HEK293 (cell line): ENCODE measurements at regions not wholly inside any gene's neighbourhood (a gene's known extent, or its start where the extent isn't known, plus 50 kb on each side); places are given as distances from the start of the nearest gene placed in this dataset.

Experiments
- CTCF ChIP-seq: fragments of 450-650 bp; formaldehyde crosslinking; IDR thresholded peaks from 2 replicates; pipeline ENCODE4 v1.5.1; 2016; ENCODE audit warnings: missing biosample characterization, missing genetic modification characterization
- GLI4 ChIP-seq: fragments of 450-650 bp; formaldehyde crosslinking; IDR thresholded peaks from 2 replicates; pipeline ENCODE4 v1.5.1; 2016; ENCODE audit warnings: missing biosample characterization, missing genetic modification characterization
- KLF1 ChIP-seq: fragments of 450-650 bp; formaldehyde crosslinking; IDR thresholded peaks from 2 replicates; pipeline ENCODE4 v1.5.1; 2016; ENCODE audit warnings: missing biosample characterization, missing genetic modification characterization
- KLF9 ChIP-seq: fragments of 450-650 bp; formaldehyde crosslinking; IDR thresholded peaks from 2 replicates; pipeline ENCODE4 v1.5.1; 2016; ENCODE audit warnings: missing biosample characterization, missing genetic modification characterization, low read depth
- TCF7L2 ChIP-seq: IDR thresholded peaks from 2 replicates; pipeline ENCODE4 v1.6.1; 2011; ENCODE audit warnings: low read depth, mild to moderate bottlenecking, inconsistent platforms, low read length, moderate library complexity, borderline replicate concordance
- ZNF114 ChIP-seq: fragments of 450-650 bp; formaldehyde crosslinking; IDR thresholded peaks from 2 replicates; pipeline ENCODE4 v1.5.0; 2017; ENCODE audit warnings: missing biosample characterization, missing genetic modification characterization
- ZNF157 ChIP-seq: fragments of 450-650 bp; formaldehyde crosslinking; IDR thresholded peaks from 2 replicates; pipeline ENCODE4 v1.5.1; 2016; ENCODE audit warnings: missing biosample characterization, missing genetic modification characterization
- ZNF223 ChIP-seq: fragments of 450-650 bp; formaldehyde crosslinking; IDR thresholded peaks from 2 replicates; pipeline ENCODE4 v1.5.1; 2016; ENCODE audit warnings: missing biosample characterization, missing genetic modification characterization
- ZNF274 ChIP-seq, 2 experiments: fragments of 200-500 bp in 1 of 2; fragments of 450-650 bp in 1 of 2; sonication (Bioruptor generic) in 1 of 2; formaldehyde crosslinking in 1 of 2; IDR thresholded peaks; 2 replicates each; pipeline versions ENCODE4 v1.5.1 to v1.6.1; 2014 to 2016; ENCODE audit warnings: borderline replicate concordance in 1 of 2, inconsistent platforms in 1 of 2, low read length in 1 of 2, missing biosample characterization in 1 of 2, missing genetic modification characterization in 1 of 2
- ZNF629 ChIP-seq: fragments of 450-650 bp; formaldehyde crosslinking; IDR thresholded peaks from 2 replicates; pipeline ENCODE4 v1.5.1; 2017; ENCODE audit warnings: missing biosample characterization, missing genetic modification characterization
- TF ChIP-seq, protein P1 (sequence below): fragments of 450-650 bp; formaldehyde crosslinking; IDR thresholded peaks from 2 replicates; pipeline ENCODE4 v1.5.1; 2016; ENCODE audit warnings: missing biosample characterization, missing genetic modification characterization, low read depth
- TF ChIP-seq, protein P2 (sequence below): fragments of 450-650 bp; formaldehyde crosslinking; IDR thresholded peaks from 2 replicates; pipeline ENCODE4 v1.5.1; 2016; ENCODE audit warnings: missing biosample characterization, missing genetic modification characterization
- TF ChIP-seq, protein P3 (sequence below): fragments of 450-650 bp; formaldehyde crosslinking; IDR thresholded peaks from 2 replicates; pipeline ENCODE4; 2016; ENCODE audit warnings: missing biosample characterization, missing genetic modification characterization

DNA sequence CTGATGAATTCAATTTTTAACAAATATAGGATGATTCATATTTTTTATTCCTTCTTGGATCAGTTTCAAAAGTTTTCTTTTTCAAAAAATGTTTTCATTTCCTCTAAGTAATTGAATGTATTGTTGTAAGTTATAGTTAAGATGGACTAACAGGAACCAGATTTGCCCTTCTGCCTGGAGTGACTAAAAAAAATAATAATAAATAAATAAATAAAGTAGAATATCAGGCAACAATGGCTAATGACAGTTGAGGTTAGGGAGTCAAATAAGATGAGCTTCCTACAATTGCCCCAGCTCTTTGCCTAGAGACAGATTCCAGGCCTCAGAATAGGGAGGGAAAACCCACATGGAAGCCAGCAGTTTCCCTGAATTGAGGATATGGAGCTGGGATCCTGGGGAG lies 73.7 kb upstream of the MSI2 start:
- no peak for TF ChIP-seq ZNF629 (tag by site-specific recombination)
- TF ChIP-seq KLF9 (tag by site-specific recombination), result no peak
- TF ChIP-seq KLF1, result no peak
- TF ChIP-seq CTCF (tag by site-specific recombination), result no peak
- TF ChIP-seq TCF7L2, result no peak
- TF ChIP-seq, protein P1, sequence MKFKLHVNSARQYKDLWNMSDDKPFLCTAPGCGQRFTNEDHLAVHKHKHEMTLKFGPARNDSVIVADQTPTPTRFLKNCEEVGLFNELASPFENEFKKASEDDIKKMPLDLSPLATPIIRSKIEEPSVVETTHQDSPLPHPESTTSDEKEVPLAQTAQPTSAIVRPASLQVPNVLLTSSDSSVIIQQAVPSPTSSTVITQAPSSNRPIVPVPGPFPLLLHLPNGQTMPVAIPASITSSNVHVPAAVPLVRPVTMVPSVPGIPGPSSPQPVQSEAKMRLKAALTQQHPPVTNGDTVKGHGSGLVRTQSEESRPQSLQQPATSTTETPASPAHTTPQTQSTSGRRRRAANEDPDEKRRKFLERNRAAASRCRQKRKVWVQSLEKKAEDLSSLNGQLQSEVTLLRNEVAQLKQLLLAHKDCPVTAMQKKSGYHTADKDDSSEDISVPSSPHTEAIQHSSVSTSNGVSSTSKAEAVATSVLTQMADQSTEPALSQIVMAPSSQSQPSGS (tag by site-specific recombination), result no peak
- TF ChIP-seq, protein P2, sequence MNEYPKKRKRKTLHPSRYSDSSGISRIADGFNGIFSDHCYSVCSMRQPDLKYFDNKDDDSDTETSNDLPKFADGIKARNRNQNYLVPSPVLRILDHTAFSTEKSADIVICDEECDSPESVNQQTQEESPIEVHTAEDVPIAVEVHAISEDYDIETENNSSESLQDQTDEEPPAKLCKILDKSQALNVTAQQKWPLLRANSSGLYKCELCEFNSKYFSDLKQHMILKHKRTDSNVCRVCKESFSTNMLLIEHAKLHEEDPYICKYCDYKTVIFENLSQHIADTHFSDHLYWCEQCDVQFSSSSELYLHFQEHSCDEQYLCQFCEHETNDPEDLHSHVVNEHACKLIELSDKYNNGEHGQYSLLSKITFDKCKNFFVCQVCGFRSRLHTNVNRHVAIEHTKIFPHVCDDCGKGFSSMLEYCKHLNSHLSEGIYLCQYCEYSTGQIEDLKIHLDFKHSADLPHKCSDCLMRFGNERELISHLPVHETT (tag by site-specific recombination), result no peak
- no peak for TF ChIP-seq GLI4 (tag by site-specific recombination)
- no peak for TF ChIP-seq ZNF274 (IDR thresholded peaks at IDR 0.05; ENCODE audit: low read length)
- no peak for TF ChIP-seq ZNF274 (tag by site-specific recombination; IDR thresholded peaks at IDR 0.05; ENCODE audit: borderline replicate concordance)
- no peak for TF ChIP-seq ZNF114 (tag by site-specific recombination)
- TF ChIP-seq, protein P3, sequence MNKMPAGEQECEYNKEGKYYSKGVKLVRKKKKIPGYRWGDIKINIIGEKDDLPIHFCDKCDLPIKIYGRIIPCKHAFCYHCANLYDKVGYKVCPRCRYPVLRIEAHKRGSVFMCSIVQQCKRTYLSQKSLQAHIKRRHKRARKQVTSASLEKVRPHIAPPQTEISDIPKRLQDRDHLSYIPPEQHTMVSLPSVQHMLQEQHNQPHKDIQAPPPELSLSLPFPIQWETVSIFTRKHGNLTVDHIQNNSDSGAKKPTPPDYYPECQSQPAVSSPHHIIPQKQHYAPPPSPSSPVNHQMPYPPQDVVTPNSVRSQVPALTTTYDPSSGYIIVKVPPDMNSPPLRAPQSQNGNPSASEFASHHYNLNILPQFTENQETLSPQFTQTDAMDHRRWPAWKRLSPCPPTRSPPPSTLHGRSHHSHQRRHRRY (tag by site-specific recombination), result no peak
- TF ChIP-seq ZNF157, result no peak
- TF ChIP-seq ZNF223 (tag by site-specific recombination), result no peak
